T-helper 2 cell treated with Interferon-gamma antibody and Interleukin-4, amounts not matched to agents 100 ng/mL and 5 ng/mL, for 36 hours (primary cell): ENCODE measurements at regions not wholly inside any gene's neighbourhood (a gene's known extent, or its start where the extent isn't known, plus 50 kb on each side); places are given as distances from the start of the nearest gene placed in this dataset.

Source experiments
- intact Hi-C: fragments of 100-400 bp; cut with micrococcal nuclease; formaldehyde crosslinking; loops from one replicate; pipeline ENCODE4 v1.15.1; 2023

DNA sequence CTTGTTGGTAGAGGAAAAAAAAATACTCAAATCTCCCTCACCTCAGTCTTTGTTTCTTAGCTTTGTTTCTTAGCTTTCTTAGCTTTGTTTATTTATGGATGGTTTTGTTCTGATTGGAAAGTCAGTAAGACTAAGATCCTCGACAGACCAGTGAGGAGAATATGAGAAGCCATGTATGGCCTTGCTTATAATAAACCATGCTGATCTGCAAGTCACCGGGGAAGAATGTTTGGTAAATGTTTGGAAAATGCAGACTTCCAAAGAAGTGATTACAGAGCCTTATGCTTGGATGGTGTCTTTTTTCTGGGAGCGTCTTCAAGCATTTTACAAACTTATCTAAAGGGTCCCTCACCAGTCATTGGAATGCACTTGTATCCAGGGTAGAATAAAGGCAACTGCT, 90.1 kb upstream of the NOCT start:
- intact Hi-C loops: no loop called here

DNA sequence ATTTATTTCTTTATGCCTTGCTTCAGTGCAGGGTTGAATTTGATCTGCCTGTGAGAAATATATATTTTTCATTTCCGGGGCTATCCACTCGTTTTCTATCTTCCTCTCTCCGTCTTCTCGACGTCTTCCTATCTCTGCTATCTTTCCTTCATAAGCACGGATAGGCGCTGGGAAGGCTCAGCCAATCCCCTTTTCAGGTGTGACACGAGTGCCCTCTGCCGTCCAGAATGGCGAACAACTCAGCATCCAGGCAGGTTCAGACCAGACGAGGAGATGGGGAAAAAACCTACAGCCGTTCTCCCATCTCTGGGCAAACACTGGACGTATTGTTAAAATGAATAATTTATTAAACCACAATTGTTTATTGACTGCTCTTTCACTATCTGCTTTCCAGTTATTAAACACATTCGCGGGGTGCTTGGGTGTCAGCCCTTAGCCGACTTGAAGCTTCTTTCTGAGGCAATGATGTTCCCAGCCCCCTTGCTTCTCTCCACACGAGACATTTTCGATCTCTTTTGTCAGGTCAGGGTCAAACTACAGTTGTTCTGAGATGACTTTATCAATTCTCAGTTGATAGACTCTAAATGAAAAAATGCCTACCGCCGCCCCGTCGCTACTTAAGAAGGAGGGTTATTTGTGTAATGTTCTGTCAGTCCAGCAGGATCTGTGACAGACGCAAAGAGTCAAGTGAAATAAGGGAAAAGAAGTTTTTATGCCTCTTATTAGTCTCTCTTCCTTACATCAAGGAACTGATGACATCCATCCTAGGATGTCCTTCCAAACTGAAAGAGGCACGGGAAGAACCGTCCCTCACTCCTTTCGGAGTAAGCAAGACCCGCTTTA, 96.3 kb upstream of the NOCT start:
- intact Hi-C loops: loop anchor here (1.0 kb wide), 1 partner anchor 48 kb away; no protein-coding TSS in a partner anchor

DNA sequence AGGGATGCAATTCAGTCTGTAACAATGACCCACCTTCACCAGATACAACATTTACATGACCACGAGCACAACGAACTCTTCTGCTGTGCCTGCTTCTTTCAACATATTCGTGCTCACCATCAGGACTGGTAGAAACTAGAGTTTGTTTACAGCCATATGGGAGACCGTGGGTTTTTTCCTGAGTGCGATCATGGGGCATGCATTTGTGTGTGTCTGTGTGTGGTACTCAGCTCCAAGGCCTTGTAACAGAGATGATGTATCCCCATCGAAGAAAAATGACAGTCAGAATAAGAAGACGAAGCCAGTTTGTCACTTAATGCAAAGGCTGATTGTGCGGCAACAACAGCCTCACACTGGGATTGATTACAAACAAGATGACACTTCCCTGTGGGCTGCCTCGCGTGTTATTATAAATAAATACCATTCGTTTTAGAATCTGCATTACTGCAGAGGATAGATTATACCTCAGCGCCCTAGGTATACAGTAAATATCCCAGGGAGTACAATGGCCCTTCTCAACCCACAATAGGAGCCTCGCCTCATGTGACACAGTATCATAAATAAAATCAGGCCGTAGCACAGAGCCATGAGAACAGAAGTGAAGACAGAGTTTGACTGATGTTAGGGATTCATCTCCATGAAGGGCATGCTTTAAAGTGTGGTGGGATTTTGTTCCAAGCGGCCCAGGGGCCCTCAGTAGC, 97.3 kb upstream of the NOCT start:
- intact Hi-C loops: no loop called here

DNA sequence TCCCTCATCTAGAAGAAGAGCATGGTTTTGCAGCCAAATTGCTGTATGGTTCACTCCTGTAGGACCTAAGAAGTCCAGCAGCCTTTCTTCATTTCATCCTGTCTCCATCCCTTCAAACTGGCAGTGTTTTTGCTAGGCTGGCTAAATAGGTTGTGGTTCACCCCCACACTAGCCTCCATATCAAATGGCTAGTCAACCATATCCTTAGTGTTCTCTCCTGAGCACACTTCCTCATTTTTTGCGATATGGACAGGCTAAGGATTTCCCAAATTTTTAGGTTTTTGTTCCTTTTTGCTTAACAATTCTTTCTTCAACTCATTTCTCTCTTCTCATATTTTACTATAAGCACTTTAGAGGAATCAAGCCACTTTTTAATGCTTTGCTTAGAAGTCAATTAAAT, 98.8 kb upstream of the NOCT start:
- intact Hi-C loops: no loop called here

DNA sequence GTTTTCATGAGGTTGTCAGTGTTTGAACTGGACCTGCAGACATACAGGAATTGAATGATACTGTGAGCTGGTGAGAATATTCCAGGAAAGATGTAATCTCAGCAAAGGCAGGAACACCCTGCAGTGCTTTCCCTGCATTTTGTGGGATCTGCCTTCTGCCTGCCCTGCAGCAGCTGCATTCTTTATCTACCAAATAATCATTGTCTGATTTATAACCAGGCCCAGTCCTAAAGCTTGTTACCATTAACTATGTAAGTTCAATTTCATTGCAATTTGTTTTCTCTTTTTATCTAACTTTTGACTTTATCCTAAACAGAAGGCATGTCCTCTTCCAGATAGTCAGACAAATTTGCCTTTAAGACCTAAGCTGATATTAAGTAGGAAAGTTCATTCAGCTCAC, 99.8 kb upstream of the NOCT start:
- intact Hi-C loops: no loop called here

DNA sequence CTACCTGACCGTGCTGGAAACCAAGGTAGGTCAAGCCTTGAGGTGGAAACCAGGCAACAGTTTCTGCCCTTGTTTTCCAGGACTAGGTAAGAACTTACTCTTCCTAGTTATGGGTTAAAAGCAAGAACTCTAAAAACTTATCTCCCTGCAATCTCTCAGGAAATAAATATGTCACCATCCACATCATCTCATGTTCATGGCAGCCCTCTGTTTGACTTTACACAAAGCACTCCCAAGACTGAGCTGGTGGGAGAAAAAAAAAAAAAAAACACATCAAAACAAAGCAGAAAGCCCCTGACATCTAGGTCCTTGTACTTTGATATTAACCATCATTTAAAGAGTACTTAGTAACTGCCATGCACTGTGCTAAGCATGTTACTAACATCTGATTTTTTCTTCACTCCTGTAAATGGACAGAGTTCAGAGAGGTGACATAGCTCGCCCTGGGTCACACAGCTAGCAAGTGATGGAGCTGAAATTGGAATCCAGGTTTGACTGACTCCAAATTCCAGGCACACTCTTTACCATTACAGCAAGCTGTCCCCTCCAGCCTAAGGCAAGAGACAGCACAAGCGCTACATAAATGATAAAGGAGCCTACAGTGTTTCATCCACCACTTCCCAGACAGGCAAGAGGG, 102.8 kb upstream of the NOCT start:
- intact Hi-C loops: no loop called here

DNA sequence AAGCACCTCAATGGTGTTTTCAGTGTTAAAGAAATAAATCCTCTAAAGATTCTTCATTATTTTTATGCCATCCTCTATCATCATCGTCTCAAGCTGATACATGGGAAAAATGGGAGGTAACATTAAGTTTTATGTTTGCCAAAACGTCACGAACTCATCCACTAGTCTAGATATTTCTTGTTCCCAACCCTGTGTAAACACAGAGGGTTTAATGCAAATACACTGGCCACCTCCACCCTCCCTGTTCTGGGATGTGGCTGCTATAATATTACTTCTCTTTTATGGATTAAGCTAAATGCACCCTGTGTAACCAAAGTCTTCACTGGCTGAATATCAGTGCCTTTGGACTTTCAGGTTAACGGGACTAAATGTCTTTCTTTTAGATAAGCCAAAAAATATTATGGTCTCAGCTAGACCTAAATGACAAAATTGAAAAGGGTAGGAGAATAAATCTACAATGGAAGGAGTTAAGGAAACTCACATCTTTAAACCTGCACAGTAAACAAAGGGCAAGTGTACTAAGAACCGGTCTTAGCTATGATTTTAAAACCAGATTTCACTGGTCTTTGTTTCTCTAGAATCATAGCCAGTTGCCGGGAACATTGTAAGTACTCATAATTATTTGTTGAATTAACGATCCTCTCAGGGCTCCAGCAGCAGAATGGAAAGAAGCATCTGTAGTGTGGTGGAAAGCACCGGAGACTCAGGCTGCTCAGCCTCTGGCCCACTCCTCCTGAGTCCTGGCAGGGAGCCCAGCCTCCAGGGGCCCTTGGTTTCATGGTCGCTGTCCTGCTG, 103.5 kb upstream of the NOCT start:
- intact Hi-C loops: no loop called here

DNA sequence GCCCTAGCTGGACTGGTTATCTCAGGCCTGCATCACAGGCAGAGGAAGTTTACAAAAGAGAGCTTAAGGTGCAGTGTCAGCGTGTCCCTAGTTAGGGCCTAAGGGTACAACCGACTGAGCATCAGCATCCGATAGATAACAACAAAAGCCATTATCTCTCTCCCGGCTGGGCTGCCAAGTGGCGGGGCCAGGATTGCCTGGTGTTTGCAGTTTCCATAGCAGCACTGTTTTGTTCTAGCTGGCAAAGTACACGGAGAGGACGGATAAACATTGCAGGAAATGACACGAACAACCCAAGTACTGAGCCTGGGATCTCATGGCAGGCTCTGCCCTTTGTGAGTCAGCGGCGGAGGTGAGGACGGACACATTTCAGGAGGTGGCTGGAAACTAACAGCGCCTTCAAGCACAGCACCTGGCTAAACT, 104.7 kb upstream of the NOCT start:
- intact Hi-C loops: no loop called here

DNA sequence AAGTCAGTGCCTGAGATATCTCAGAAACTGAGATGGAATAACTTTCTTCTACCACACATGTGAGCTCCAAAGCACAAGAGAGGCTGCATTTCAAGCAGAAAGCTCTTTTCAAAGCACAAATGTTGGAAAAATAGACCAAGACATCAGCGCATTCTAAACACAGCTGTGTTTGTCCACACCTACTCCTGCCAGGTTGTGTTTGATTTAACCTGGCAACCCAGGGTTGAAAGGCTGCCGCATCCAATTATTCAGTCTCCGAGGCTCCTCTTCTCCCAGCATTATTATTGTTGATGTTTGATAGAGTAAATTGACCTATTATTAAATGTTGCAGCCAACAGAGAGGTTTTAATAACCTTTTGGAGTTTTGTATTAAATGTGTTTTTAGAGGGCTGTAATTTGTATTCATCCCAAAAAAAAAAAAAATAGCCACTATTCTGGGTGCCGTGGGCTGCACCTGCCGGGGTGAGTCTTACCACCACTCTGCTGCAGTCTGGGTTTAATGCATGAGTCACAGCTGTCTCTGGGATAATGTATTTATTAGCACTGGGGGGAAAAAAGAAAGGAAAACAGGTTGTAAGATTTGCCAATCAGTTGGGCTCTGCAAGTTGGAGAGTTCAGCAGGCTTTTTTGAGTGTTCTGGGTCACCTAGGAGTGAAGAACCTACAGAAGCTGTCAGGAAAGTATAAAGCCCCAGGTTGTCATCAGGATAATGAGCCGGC, 105.2 kb upstream of the NOCT start:
- intact Hi-C loops: no loop called here

DNA sequence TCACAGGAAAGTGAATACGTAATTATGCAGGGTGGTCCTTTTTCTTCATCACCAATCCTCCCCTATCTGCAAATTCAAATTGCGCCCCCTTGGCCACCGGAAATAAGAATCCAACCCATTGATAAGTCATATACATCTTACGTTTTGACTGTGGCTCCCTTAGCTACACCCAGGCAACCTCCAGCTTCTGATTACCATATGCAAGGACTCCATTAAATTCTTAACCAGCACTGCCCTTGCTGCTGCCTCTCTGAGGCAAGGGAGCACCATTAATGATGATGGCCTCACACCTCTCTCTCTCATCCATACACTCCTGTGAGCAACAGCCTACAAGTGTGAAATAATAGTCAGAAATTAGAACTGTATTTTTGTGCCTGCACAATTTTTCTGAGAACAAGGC, 106.0 kb upstream of the NOCT start:
- intact Hi-C loops: no loop called here

DNA sequence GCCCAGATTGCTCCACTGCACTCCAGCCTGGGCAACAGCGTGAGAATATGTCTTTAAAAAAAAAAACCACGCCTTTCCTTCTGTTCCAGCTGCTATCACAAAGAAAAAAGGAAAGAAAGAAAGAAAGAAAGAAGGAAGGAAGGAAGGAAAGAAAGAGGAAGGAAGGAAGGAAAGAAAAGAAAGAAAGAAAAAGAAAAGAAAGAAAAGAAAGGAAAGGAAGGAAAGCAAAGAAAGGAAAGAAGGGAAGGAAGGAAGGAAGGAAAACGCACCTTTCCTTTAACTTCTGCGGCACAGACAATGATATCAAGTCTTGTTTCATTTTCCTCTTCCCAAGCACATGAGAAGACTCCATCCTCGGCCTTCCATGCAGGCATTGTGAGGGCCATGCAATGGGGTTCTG, 107.4 kb upstream of the NOCT start:
- intact Hi-C loops: no loop called here

DNA sequence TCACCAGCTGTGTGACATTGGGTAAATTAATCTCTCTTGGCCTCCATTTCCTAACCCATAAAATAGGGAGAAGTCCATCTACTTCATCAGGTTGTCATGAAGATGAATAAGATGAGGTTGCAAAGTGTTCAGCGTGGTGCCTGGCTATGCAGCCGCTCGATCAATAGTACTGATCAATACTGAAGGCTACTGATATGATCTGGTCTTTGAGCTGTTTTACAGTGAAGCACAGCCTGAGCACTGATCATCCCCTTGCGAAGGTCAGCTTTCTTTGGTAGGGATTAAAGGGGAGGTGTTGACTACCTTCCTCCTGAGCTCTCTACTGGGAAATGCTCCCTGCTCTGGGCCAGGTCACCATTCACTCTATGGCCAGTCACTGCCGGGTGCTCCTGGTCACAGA, 108.4 kb upstream of the NOCT start:
- intact Hi-C loops: no loop called here

DNA sequence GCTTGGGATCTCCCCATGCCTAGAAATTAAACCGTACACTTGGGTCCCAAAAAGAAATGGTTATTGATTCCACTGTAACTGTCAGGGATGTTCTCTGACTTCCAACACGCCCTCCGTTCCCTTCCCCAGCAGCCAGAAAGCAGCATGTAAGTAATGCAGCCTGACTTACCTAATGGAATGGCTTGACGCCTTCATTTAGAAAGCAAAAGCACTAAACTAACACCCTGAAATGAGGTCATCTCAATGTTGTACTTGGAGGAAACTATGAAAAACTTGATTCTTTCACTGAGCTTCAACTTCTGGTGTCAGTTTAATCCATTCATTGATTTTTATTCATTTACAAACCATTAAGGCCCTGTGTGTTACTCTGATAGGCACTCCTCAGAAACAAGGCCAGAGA, 110.8 kb upstream of the NOCT start:
- intact Hi-C loops: no loop called here

DNA sequence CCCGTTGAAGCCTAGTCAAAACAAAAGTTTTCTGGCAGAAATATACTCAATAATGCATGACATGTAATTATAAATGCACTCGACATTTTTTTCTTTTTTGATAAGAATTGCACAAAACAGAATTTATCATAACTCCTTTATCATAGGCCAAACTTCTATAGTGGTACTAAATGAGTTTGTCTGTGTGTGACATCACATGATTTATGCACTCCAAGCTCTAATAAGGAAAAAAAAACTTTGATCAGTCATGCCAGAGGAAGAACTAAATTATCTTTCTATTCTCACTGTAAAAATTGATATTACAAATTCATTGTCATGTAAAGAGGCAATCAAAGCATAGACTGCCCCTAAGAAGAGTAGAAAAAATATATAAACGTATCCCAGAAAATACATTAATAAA, 112.4 kb upstream of the NOCT start:
- intact Hi-C loops: no loop called here

DNA sequence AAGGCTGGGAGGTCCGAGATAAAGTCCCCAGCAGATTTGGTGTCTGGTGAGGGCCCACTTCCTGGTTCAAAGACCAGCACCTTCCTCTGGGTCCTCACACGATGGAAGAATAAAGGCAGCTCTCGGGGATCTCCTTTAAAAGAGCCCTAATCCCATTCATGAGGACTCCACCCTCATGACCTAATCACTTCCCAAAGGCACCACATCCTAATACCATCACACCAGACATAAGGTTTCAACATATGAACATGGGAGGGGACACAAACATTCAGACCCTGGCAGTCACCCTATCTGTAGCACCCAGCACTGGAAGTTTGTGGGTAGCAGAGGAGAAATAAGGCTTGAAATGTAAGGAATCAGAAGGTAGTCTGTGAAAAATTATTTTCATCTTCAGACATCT, 112.9 kb upstream of the NOCT start:
- intact Hi-C loops: no loop called here

DNA sequence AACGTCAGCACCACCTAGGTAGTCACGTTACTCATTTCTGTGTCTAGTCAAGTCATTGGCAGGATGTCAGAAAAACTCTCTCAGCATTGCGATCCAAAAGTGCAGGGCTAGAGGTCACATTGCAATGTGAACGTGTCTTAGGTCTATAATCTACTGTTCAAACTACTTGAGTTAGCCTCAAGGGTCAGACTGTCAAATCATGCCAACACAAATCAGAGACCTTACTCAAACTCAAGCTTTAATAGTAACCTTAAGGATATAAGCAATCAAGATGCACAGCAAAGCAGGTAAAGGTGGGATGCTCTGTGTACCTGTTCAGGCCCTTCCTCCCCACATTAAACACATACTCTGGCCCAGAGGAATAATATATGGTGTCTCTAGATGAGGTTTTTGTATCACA, 114.4 kb upstream of the NOCT start:
- intact Hi-C loops: no loop called here

DNA sequence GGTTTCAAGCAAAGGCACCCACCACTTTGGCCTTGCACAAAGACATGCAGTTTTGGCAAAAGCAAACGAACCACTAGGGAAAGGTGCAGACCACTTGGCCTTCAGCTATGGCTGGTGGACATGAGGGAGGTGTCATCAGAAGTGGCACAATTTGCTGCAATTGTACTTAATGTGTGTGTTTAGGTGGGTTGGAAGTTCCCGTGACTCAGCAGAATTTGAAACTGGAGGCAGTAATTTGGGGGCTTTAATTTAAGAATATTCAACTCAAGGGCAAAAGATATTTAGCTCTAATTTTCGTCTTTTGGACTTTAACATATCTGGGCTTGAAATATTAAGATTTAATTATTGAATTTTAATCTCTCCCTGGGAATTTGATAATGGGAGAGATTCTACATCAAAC, 115.6 kb upstream of the NOCT start:
- intact Hi-C loops: no loop called here

DNA sequence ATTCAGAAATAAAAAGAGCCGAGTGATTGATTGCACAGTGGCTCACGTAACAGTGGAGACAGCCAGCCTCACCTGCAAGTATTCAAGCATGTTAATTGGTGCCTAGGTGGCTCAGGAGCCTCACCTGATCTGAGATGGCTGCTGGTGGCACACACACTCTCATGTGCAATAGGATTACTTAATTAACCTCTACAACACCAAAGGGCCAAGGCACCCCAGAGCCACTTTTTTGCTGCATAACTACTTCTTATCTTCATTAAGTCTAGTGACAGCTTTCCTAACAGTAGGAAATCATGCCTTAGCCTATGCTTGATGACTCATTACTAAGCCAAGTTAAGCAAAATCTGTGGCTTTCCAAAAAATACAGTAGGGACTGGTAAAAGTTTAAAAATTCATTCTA, 117.3 kb upstream of the NOCT start:
- intact Hi-C loops: no loop called here

DNA sequence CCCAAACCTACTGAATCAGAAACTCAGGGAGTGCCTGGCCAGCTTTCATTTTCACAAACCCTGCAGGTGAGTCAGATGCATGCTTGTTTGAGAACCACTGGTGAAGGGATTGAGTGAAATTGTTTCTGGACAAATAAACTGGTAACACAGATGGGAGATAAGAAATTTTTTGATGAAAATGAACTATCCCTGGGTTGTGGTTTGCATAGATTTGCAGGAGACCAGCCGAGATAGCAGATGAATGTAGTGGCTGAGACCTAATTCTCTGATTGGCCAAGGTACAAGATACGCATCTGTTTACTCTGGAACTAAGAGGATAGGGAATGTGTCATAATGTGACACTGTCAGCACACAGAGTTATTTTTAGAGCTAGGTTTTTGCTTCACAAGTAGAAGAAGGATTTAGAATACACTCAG, 117.8 kb upstream of the NOCT start:
- intact Hi-C loops: no loop called here

DNA sequence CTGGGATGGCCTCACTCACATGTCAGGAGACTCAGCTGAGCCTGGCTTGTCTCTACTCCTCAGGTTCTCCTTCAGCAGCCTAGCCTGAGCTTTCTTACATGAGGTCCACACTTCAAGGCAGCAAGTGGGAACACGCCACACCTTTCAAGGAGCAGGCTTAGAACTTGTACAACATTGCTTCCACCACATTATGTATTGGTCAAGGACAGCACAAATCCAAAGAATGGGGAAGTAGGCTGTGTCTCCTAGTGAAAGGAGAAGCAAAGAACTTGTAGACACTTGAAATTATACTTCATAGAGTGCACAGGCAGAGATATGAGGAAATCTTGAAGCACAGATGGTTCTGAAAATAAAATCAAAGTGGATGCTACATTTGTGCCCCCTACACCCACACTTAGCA, 120.9 kb upstream of the NOCT start:
- intact Hi-C loops: no loop called here

DNA sequence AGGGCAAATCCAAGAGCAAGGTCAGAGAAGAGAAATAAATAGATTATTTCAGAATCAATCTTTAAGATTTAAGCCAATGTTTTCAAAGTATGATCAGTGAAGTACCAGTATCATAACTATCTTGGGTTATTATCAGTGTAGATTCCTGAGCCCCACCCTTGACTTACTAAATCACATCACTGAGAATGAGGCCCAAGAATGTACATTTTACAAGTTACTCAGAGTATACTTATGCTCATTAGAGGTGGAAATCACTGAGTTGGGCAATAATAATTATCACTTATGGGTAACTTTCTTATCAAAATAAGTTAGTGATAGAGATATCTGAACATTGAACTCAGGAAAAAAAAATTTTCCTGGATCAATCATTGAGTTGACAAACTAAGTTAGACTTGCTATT, 121.6 kb upstream of the NOCT start:
- intact Hi-C loops: no loop called here
